ENCODE measurements at regions not wholly inside any gene's neighbourhood (a gene's known extent, or its start where the extent isn't known, plus 50 kb on each side); places are given as distances from the start of the nearest gene placed in this dataset.

- no peak for DNase-seq
These were observed 488.7 kb downstream of the TBC1D22A start for GRCh38 chr22:47250995-47251765.

- no peak for DNase-seq
These were observed 487.0 kb downstream of the TBC1D22A start for GRCh38 chr22:47249370-47249928.

GRCh38 chr22:47248925-47249324 lies 486.5 kb downstream of the TBC1D22A start:
- DNase-seq = no peak

GRCh38 chr22:47247579-47248240 lies 485.3 kb downstream of the TBC1D22A start:
- DNase-seq = no peak

- DNase-seq = no peak
These were observed 483.3 kb downstream of the TBC1D22A start for GRCh38 chr22:47245786-47246185.

GRCh38 chr22:47245286-47245685 lies 482.8 kb downstream of the TBC1D22A start:
- DNase-seq = no peak

- no peak for DNase-seq
These were observed 477.7 kb downstream of the TBC1D22A start for GRCh38 chr22:47240116-47240515.

GRCh38 chr22:47239474-47239860 lies 477.0 kb downstream of the TBC1D22A start:
- no peak for DNase-seq

GRCh38 chr22:47238690-47239473 lies 476.4 kb downstream of the TBC1D22A start:
- no peak for DNase-seq

GRCh38 chr22:47237890-47238480 lies 475.5 kb downstream of the TBC1D22A start:
- DNase-seq = no peak

GRCh38 chr22:47236718-47237117 lies 474.3 kb downstream of the TBC1D22A start:
- no peak for DNase-seq

- no peak for DNase-seq
These were observed 473.7 kb downstream of the TBC1D22A start for GRCh38 chr22:47236161-47236560.

GRCh38 chr22:47233316-47234243 lies 471.1 kb downstream of the TBC1D22A start:
- DNase-seq = no peak

- DNase-seq = no peak
These were observed 470.3 kb downstream of the TBC1D22A start for GRCh38 chr22:47232753-47233152.

- no peak for DNase-seq
These were observed 469.7 kb downstream of the TBC1D22A start for GRCh38 chr22:47232197-47232596.

GRCh38 chr22:47231759-47232158 lies 469.3 kb downstream of the TBC1D22A start:
- DNase-seq = no peak

- no peak for DNase-seq
These were observed 468.3 kb downstream of the TBC1D22A start for GRCh38 chr22:47230741-47231140.

- DNase-seq = no peak
These were observed 467.8 kb downstream of the TBC1D22A start for GRCh38 chr22:47230251-47230650.

GRCh38 chr22:47228767-47229166 lies 466.3 kb downstream of the TBC1D22A start:
- no peak for DNase-seq

- DNase-seq = no peak
These were observed 463.6 kb downstream of the TBC1D22A start for GRCh38 chr22:47225931-47226633.

All from inflammatory macrophage treated with lipopolysaccharide for 4 hours (primary cell).